SK-N-SH treated with all-trans-retinoic acid at 6 μM for 48 hours (cell line): ENCODE measurements at regions not wholly inside any gene's neighbourhood (a gene's known extent, or its start where the extent isn't known, plus 50 kb on each side); places are given as distances from the start of the nearest gene placed in this dataset.

Source experiments
- OSR1 ChIP-seq: fragments of 250-450 bp; sonication (Bioruptor Pico); IDR thresholded peaks from 2 replicates; pipeline ENCODE4 v1.8.0; 2022; ENCODE audit warnings: moderate library complexity, mild to moderate bottlenecking, inconsistent platforms
- POU6F1 ChIP-seq: fragments of 250-450 bp; sonication (Bioruptor Pico); IDR thresholded peaks from 2 replicates; pipeline ENCODE4 v1.8.0; 2021; ENCODE audit warnings: low read depth, mild to moderate bottlenecking, moderate library complexity, borderline replicate concordance
- ZFP30 ChIP-seq: fragments of 450-650 bp; formaldehyde crosslinking; IDR thresholded peaks from 2 replicates; pipeline ENCODE4 v1.5.0; 2022; ENCODE audit warnings: mild to moderate bottlenecking, moderate library complexity
- ZNF565 ChIP-seq: fragments of 450-650 bp; formaldehyde crosslinking; conservative IDR thresholded peaks from 2 replicates; pipeline ENCODE4 v1.5.0; 2020; ENCODE audit warnings: low read depth, mild to moderate bottlenecking, moderate library complexity

DNA sequence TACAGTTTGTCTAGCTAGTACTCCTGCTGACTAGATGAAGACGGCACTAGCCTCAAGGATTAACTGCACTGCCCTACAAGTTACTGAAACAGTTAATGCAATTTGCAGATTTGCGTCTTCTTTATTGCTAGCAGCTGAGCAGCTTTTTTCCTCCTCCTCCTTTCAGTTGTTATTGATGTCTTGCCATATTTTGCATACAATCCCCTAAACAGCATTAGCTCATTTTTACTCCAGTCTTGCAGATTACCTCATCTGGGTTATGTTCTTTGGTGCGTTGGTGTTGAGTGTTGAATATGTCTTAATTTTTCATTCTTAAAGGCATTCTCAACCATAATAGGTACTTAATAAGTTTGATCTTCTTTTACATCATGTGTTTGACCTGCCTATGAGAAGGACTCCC is 363.4 kb upstream of the LYPLAL1 start:
- TF ChIP-seq OSR1 (CRISPR knock-in tag) (no peak), ZFP30 (CRISPR knock-in tag) (no peak), POU6F1 (CRISPR knock-in tag) (no peak), ZNF565 (CRISPR knock-in tag) (no peak)
